H9 (cell line): ENCODE measurements at regions not wholly inside any gene's neighbourhood (a gene's known extent, or its start where the extent isn't known, plus 50 kb on each side); places are given as distances from the start of the nearest gene placed in this dataset.

Experiments
- DNase-seq: peaks from one replicate; pipeline ENCODE4 v3.0.0-alpha.2; 2017
- H2AFZ ChIP-seq: one replicate; pipeline ENCODE4 v1.6.1; 2013; ENCODE audit warnings: mild to moderate bottlenecking, low read length, control low read depth, moderate library complexity
- H2AK5ac ChIP-seq: 2 replicates; pipeline ENCODE4 v1.6.1; 2013; ENCODE audit warnings: low read length, control low read depth, mixed read lengths; ENCODE audit not compliant: insufficient read length
- H2BK120ac ChIP-seq: one replicate; pipeline ENCODE4 v1.6.1; 2013; ENCODE audit warnings: low read depth, mild to moderate bottlenecking, low read length, control low read depth, inconsistent platforms; ENCODE audit not compliant: poor library complexity, severe bottlenecking
- H2BK12ac ChIP-seq: 2 replicates; pipeline ENCODE4 v1.6.1; 2013; ENCODE audit warnings: low read length, control low read depth, mixed read lengths, low read depth; ENCODE audit not compliant: insufficient read length
- H2BK15ac ChIP-seq: 2 replicates; pipeline ENCODE4 v1.6.1; 2013; ENCODE audit warnings: low read depth, low read length, control low read depth
- H2BK20ac ChIP-seq: one replicate; pipeline ENCODE4 v1.6.1; 2013; ENCODE audit warnings: low read depth, mild to moderate bottlenecking, low read length, control low read depth, inconsistent platforms; ENCODE audit not compliant: poor library complexity, severe bottlenecking
- H2BK5ac ChIP-seq: 2 replicates; pipeline ENCODE4 v1.6.1; 2013; ENCODE audit warnings: low read length, control low read depth, mixed read lengths; ENCODE audit not compliant: insufficient read length
- H3K14ac ChIP-seq: 2 replicates; pipeline ENCODE4 v1.6.1; 2013; ENCODE audit warnings: low read length, control low read depth; ENCODE audit not compliant: insufficient read depth
- H3K18ac ChIP-seq: 2 replicates; pipeline ENCODE4 v1.6.1; 2013; ENCODE audit warnings: low read depth, mild to moderate bottlenecking, mixed read lengths, low read length, control low read depth; ENCODE audit not compliant: insufficient read length
- H3K23ac ChIP-seq: 2 replicates; pipeline ENCODE4 v1.6.1; 2013; ENCODE audit warnings: low read length, control low read depth, mixed read lengths, low read depth; ENCODE audit not compliant: insufficient read length
- H3K23me2 ChIP-seq: 2 replicates; pipeline ENCODE4 v1.6.1; 2013; ENCODE audit warnings: low read depth, mild to moderate bottlenecking, mixed read lengths, low read length, control low read depth; ENCODE audit not compliant: insufficient read length, poor library complexity, severe bottlenecking
- H3K27ac ChIP-seq: 2 replicates; pipeline ENCODE4 v1.5.1; 2013; ENCODE audit warnings: low read length, control low read depth, mixed read lengths, low read depth; ENCODE audit not compliant: insufficient read length
- H3K27me3 ChIP-seq: 2 replicates; pipeline ENCODE4 v1.6.1; 2013; ENCODE audit warnings: low read length, control low read depth, inconsistent platforms; ENCODE audit not compliant: insufficient read depth
- H3K4ac ChIP-seq: 2 replicates; pipeline ENCODE4 v1.6.1; 2013; ENCODE audit warnings: low read depth, mild to moderate bottlenecking, control low read depth, inconsistent platforms, low read length, moderate library complexity
- H3K4me1 ChIP-seq: 2 replicates; pipeline ENCODE4 v1.6.1; 2013; ENCODE audit warnings: low read length, control low read depth, inconsistent platforms; ENCODE audit not compliant: insufficient read depth
- H3K4me2 ChIP-seq: 2 replicates; pipeline ENCODE4 v1.6.1; 2013; ENCODE audit warnings: low read length, control low read depth, mixed read lengths; ENCODE audit not compliant: insufficient read length, insufficient read depth
- H3K56ac ChIP-seq: 2 replicates; pipeline ENCODE4 v1.6.1; 2013; ENCODE audit warnings: low read depth, mild to moderate bottlenecking, mixed read lengths, low read length, control low read depth; ENCODE audit not compliant: insufficient read length
- H3K79me1 ChIP-seq: 2 replicates; pipeline ENCODE4 v1.6.1; 2013; ENCODE audit warnings: low read depth, mild to moderate bottlenecking, moderate library complexity, low read length, control low read depth, inconsistent platforms; ENCODE audit not compliant: insufficient read depth, poor library complexity, severe bottlenecking
- H3K79me2 ChIP-seq: 2 replicates; pipeline ENCODE4 v1.6.1; 2013; ENCODE audit warnings: low read length, control low read depth, inconsistent platforms; ENCODE audit not compliant: insufficient read depth
- H3K9ac ChIP-seq: 2 replicates; pipeline ENCODE4 v1.6.1; 2013; ENCODE audit warnings: low read length, control low read depth, mixed read lengths; ENCODE audit not compliant: insufficient read length; ENCODE audit errors: extremely low read depth
- H3K9me3 ChIP-seq: one replicate; pipeline ENCODE4 v1.6.1; 2013; ENCODE audit warnings: low read depth, low read length, inconsistent platforms; ENCODE audit not compliant: control insufficient read depth
- H3T11ph ChIP-seq: one replicate; pipeline ENCODE4 v1.6.1; 2013; ENCODE audit warnings: mild to moderate bottlenecking, low read length, control low read depth, inconsistent platforms
- H4K20me1 ChIP-seq: one replicate; pipeline ENCODE4 v1.6.1; 2013; ENCODE audit not compliant: control insufficient read depth, insufficient read length, insufficient read depth
- H4K5ac ChIP-seq: 2 replicates; pipeline ENCODE4 v1.6.1; 2013; ENCODE audit warnings: low read depth, mild to moderate bottlenecking, mixed read lengths, low read length, control low read depth; ENCODE audit not compliant: insufficient read length
- H4K8ac ChIP-seq: replicated peaks from 2 replicates; pipeline ENCODE4 v1.6.1; 2013; ENCODE audit warnings: low read length, control low read depth, mixed read lengths, low read depth; ENCODE audit not compliant: insufficient read length
- H4K91ac ChIP-seq: 2 replicates; pipeline ENCODE4 v1.6.1; 2013; ENCODE audit warnings: low read depth, mild to moderate bottlenecking, moderate library complexity, mixed read lengths, low read length, control low read depth; ENCODE audit not compliant: insufficient read length
- H3K27ac Mint-ChIP-seq, 3 experiments: 2 replicates in 2 of 3; 3 replicates in 1 of 3; pipeline ENCODE4 v1.8.0; 2020 to 2021; ENCODE audit warnings: mixed read lengths in 3 of 3, mild to moderate bottlenecking in 1 of 3, moderate library complexity in 1 of 3
- H3K27me3 Mint-ChIP-seq: 2 replicates; pipeline ENCODE4 v1.8.0; 2021; ENCODE audit warnings: low read depth, mild to moderate bottlenecking, moderate library complexity, mixed read lengths
- H3K36me3 Mint-ChIP-seq, 3 experiments: 2 replicates in 2 of 3; 3 replicates in 1 of 3; pipeline ENCODE4 v1.8.0; 2020 to 2021; ENCODE audit warnings: low read depth in 3 of 3, mixed read lengths in 3 of 3; ENCODE audit not compliant: insufficient read depth in 1 of 3
- H3K4me1 Mint-ChIP-seq, 2 experiments: 2 replicates each; pipeline ENCODE4 v1.8.0; 2020; ENCODE audit warnings: mixed read lengths in 2 of 2
- H3K4me3 Mint-ChIP-seq, 2 experiments: 2 replicates in 1 of 2; 3 replicates in 1 of 2; pipeline ENCODE4 v1.8.0; 2020 to 2021; ENCODE audit warnings: mild to moderate bottlenecking in 2 of 2, mixed read lengths in 2 of 2, moderate library complexity in 1 of 2
- H3K9me3 Mint-ChIP-seq, 2 experiments: 2 replicates in 1 of 2; 3 replicates in 1 of 2; pipeline ENCODE4 v1.8.0; 2020; ENCODE audit warnings: mild to moderate bottlenecking in 2 of 2, mixed read lengths in 2 of 2, moderate library complexity in 1 of 2
- CTCF ChIP-seq: fragments of 200-600 bp; sonication (generic); conservative IDR thresholded peaks from 3 replicates; pipeline ENCODE4 v1.8.0; 2021; ENCODE audit warnings: antibody characterized with exemption, mild to moderate bottlenecking
- WGBS: extraction: QIAGEN DNeasy Blood & Tissue Kit; methylation state at CpG from one replicate; pipeline ENCODE4 v1.1.7; 2013; ENCODE audit warnings: missing lambda C conversion rate, low lambda C conversion rate, mixed read lengths; ENCODE audit not compliant: insufficient read length; ENCODE audit errors: extremely low coverage; 5-methylcytosine and 5-hydroxymethylcytosine counted together

- Histone ChIP-seq H3K23me2 (no peaks in the 10 kb centered on the region), H2BK12ac (no peak overlapping the region), H3K9ac (no peak overlapping the region), H2BK120ac (no peak overlapping the region), H3K27ac (no peak overlapping the region), H3K79me1 (no peaks in the 10 kb centered on the region), H3K4ac (no peak overlapping the region), H2AK5ac (no peak overlapping the region), H4K20me1 (no peaks in the 10 kb centered on the region), H4K5ac (no peak overlapping the region), H3K23ac (no peak overlapping the region), H3K9me3 (no peaks in the 10 kb centered on the region), H2AFZ (no peak overlapping the region), H3T11ph (no peak overlapping the region), H3K56ac (no peak overlapping the region), H3K4me1 (no peaks in the 10 kb centered on the region), H2BK20ac (no peak overlapping the region), H3K4me2 (no peak overlapping the region), H3K79me2 (no peaks in the 10 kb centered on the region), H2BK15ac (no peak overlapping the region), H3K14ac (no peak overlapping the region), H2BK5ac (no peak overlapping the region), H4K8ac (no peak overlapping the region), H4K91ac (no peak overlapping the region), H3K18ac (no peak overlapping the region), H3K27me3 (no peaks in the 10 kb centered on the region)
- Mint-ChIP-seq H3K9me3 (no peaks in the 10 kb centered on the region), H3K4me1 (peaks cover 3 to 7% of the 10 kb centered on the region in 2 experiments; a peak in 1 of 4 replicates), H3K36me3 (no peaks in the 10 kb centered on the region), H3K27me3 (no peaks in the 10 kb centered on the region), H3K4me3 (no peak overlapping the region), H3K27ac (0 out of 7 replicates have a peak overlapping the region, but pooled peaks of 1 of the 3 experiments have one; percentile 15)
- no CpG with 5 or more reads among the region's 5 CpGs for WGBS
- no peak for TF ChIP-seq CTCF
- no peak for DNase-seq
These were observed 640.4 kb upstream of the CHAC2 start for GRCh38 chr2:53127061-53127650.
